ENCODE measurements at regions not wholly inside any gene's neighbourhood (a gene's known extent, or its start where the extent isn't known, plus 50 kb on each side); places are given as distances from the start of the nearest gene placed in this dataset.
A peak's percentile ranks its signal among the peaks of the same experiment; 100 is the strongest.
"Not testable (repeated sequence)": the region's sequence is repeated elsewhere in the genome, so short reads cannot be mapped to it uniquely, and the experiment has no call there.

- not testable (repeated sequence) for H3K27ac ChIP-seq (ENCODE audit: low read length); H3K9ac ChIP-seq (ENCODE audit: low read length); H3K4me1 ChIP-seq (ENCODE audit: control insufficient read depth, low read depth, low read length); H3K36me3 ChIP-seq (ENCODE audit: control insufficient read depth, low read depth, low read length); H3K9me3 ChIP-seq (ENCODE audit: control insufficient read depth, low read depth, low read length); H3K27me3 ChIP-seq (ENCODE audit: control insufficient read depth, insufficient read depth, low read length)
- H3K4me3 ChIP-seq (ENCODE audit: low read length) = peak overlapping the region; percentile 51
Observed at GRCh38 chr3:27821609-27822008, 99.5 kb upstream of the EOMES start.

DNA sequence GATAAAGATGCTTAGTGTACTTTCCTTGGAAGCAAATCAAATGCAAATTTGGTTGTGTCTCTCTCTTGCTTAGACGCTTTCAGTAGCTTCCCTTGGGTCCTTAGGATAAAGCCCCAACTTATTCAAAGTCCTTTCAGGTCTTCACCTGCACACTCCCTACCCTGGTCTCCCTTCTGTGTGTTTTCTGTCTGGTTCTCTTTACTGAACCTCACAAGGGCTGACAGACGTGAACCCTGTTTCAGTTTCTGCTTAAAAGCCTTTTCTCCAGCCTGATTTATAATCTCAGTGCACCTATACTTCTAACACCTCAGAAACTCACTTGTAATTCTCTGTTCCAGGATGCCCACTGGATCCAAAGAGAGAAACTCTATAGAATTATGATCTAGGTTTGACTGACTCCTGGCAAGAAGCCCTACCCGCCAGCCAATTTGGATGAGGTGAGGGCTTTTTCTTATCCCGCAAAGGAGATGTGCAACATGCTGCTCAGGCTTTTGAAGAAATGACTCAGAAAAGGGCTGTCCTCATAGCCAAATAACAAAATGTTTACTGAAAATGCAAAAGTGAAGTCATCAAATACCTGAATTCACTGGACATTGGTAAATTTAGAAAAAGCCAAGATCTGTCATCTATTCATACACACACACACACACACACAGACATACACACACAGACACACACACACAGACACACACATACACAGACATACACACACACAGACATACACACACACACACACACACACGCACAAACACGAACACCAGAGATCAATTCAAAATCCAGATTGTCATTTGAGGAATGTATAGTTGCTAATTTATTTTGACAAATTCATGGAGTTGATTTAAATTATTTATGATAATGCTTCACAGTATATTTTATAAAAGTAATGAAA lies 102.4 kb upstream of the EOMES start:
- Histone ChIP-seq H3K27ac (ENCODE audit: low read length) (no peak overlapping the region), H3K9ac (ENCODE audit: low read length) (no peak overlapping the region), H3K4me1 (ENCODE audit: control insufficient read depth, low read depth, low read length) (peaks cover 6% of the 10 kb centered on the region), H3K27me3 (ENCODE audit: control insufficient read depth, insufficient read depth, low read length) (peaks cover 6% of the 10 kb centered on the region), H3K36me3 (ENCODE audit: control insufficient read depth, low read depth, low read length) (peaks cover 3% of the 10 kb centered on the region), H3K4me3 (ENCODE audit: low read length) (no peak overlapping the region), H3K9me3 (ENCODE audit: control insufficient read depth, low read depth, low read length) (no peaks in the 10 kb centered on the region)

DNA sequence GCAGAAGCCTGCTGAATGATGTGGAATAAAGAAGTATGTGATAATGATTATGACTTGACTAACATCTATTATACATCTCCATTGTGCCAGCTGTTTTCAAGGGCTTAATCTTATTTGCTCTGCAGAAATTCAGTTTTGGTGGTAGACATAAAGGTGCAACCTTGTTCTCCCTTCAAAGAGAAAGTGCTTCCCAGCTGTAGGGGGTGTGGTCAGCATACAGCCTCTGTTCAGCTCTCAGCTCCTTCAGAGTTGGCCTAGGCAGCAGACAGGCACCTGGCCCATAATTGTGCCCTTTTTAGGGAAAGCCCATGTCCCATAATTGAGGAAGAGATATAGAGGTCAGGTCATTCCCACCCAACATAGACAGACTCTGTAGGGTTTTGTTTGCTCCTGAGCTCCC lies 104.3 kb upstream of the EOMES start:
- Histone ChIP-seq H3K9ac (ENCODE audit: low read length) (no peak overlapping the region), H3K27ac (ENCODE audit: low read length) (no peak overlapping the region), H3K9me3 (ENCODE audit: control insufficient read depth, low read depth, low read length) (no peaks in the 10 kb centered on the region), H3K4me1 (ENCODE audit: control insufficient read depth, low read depth, low read length) (peaks cover 6% of the 10 kb centered on the region), H3K4me3 (ENCODE audit: low read length) (no peak overlapping the region), H3K36me3 (ENCODE audit: control insufficient read depth, low read depth, low read length) (peaks cover 3% of the 10 kb centered on the region), H3K27me3 (ENCODE audit: control insufficient read depth, insufficient read depth, low read length) (peaks cover 6% of the 10 kb centered on the region)

DNA sequence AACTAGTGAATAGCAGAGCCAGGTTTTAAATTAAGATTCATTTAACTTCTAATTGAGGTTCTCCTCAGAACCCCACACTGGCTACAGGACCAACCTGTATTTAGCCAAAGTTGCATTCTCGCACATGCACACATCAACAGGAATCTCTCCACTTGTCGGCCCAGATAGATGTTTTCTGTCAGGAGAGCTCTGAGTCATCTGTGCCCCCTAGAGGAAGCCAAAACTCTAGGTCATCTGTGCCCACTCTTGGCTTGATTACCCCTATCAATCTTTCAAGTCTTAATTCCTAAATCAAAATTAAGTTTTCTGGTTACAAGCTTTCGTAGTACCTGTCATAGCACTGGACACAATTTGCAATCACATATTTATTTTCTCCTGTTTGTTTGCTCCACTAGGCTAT lies 104.9 kb upstream of the EOMES start:
- no peaks in the 10 kb centered on the region for H3K9me3 ChIP-seq (ENCODE audit: control insufficient read depth, low read depth, low read length)
- H3K27ac ChIP-seq (ENCODE audit: low read length) = no peak overlapping the region
- H3K9ac ChIP-seq (ENCODE audit: low read length) = no peak overlapping the region

GRCh38 chr3:27840807-27841594 lies 118.9 kb upstream of the EOMES start:
- H3K9me3 ChIP-seq (ENCODE audit: control insufficient read depth, low read depth, low read length) = no peaks in the 10 kb centered on the region
- H3K27ac ChIP-seq (ENCODE audit: low read length) = no peak overlapping the region
- no peaks in the 10 kb centered on the region for H3K4me1 ChIP-seq (ENCODE audit: control insufficient read depth, low read depth, low read length)
- no peaks in the 10 kb centered on the region for H3K27me3 ChIP-seq (ENCODE audit: control insufficient read depth, insufficient read depth, low read length)
- H3K4me3 ChIP-seq (ENCODE audit: low read length) = no peak overlapping the region
- no peaks in the 10 kb centered on the region for H3K36me3 ChIP-seq (ENCODE audit: control insufficient read depth, low read depth, low read length)
- H3K9ac ChIP-seq (ENCODE audit: low read length) = no peak overlapping the region

More for the DNA sequence above, 104.9 kb upstream of the EOMES start:
- Histone ChIP-seq H3K4me3 (ENCODE audit: low read length) (no peak overlapping the region), H3K4me1 (ENCODE audit: control insufficient read depth, low read depth, low read length) (peaks cover 6% of the 10 kb centered on the region), H3K36me3 (ENCODE audit: control insufficient read depth, low read depth, low read length) (peaks cover 3% of the 10 kb centered on the region), H3K27me3 (ENCODE audit: control insufficient read depth, insufficient read depth, low read length) (peaks cover 6% of the 10 kb centered on the region)

- Histone ChIP-seq H3K9me3 (ENCODE audit: control insufficient read depth, low read depth, low read length) (no peaks in the 10 kb centered on the region), H3K4me3 (ENCODE audit: low read length) (no peak overlapping the region), H3K36me3 (ENCODE audit: control insufficient read depth, low read depth, low read length) (no peaks in the 10 kb centered on the region), H3K27ac (ENCODE audit: low read length) (no peak overlapping the region), H3K9ac (ENCODE audit: low read length) (no peak overlapping the region), H3K27me3 (ENCODE audit: control insufficient read depth, insufficient read depth, low read length) (no peaks in the 10 kb centered on the region), H3K4me1 (ENCODE audit: control insufficient read depth, low read depth, low read length) (no peaks in the 10 kb centered on the region)
Observed at GRCh38 chr3:27844052-27844675, 122.0 kb upstream of the EOMES start.

GRCh38 chr3:27847697-27848096 lies 125.6 kb upstream of the EOMES start:
- Histone ChIP-seq H3K36me3 (ENCODE audit: control insufficient read depth, low read depth, low read length) (no peaks in the 10 kb centered on the region), H3K27me3 (ENCODE audit: control insufficient read depth, insufficient read depth, low read length) (no peaks in the 10 kb centered on the region), H3K9ac (ENCODE audit: low read length) (no peak overlapping the region), H3K27ac (ENCODE audit: low read length) (no peak overlapping the region), H3K9me3 (ENCODE audit: control insufficient read depth, low read depth, low read length) (peaks cover 10% of the 10 kb centered on the region), H3K4me3 (ENCODE audit: low read length) (no peak overlapping the region), H3K4me1 (ENCODE audit: control insufficient read depth, low read depth, low read length) (no peaks in the 10 kb centered on the region)

DNA sequence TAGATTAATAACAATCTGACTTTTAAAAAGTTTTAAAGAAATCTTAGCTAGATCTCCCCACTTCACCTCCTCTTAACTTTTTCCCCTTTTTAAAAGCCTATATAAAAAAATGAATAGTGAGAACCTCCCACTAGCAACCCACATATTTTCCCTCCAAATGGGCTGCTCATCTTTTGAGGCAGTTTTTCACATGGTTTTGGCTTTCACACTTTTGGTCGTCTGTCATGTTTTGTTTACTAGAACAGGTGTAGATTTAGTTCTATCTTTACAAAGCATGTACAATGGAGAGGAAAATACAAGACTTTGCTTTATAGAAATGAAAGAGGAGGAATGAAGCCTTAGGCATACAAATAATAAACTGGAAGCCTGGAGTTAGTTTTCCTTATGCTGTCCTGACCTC lies 126.7 kb upstream of the EOMES start:
- peaks cover 10% of the 10 kb centered on the region for H3K9me3 ChIP-seq (ENCODE audit: control insufficient read depth, low read depth, low read length)
- no peak overlapping the region for H3K4me3 ChIP-seq (ENCODE audit: low read length)
- no peaks in the 10 kb centered on the region for H3K4me1 ChIP-seq (ENCODE audit: control insufficient read depth, low read depth, low read length)
- no peaks in the 10 kb centered on the region for H3K27me3 ChIP-seq (ENCODE audit: control insufficient read depth, insufficient read depth, low read length)
- no peak overlapping the region for H3K9ac ChIP-seq (ENCODE audit: low read length)
- no peak overlapping the region for H3K27ac ChIP-seq (ENCODE audit: low read length)
- H3K36me3 ChIP-seq (ENCODE audit: control insufficient read depth, low read depth, low read length) = no peaks in the 10 kb centered on the region

DNA sequence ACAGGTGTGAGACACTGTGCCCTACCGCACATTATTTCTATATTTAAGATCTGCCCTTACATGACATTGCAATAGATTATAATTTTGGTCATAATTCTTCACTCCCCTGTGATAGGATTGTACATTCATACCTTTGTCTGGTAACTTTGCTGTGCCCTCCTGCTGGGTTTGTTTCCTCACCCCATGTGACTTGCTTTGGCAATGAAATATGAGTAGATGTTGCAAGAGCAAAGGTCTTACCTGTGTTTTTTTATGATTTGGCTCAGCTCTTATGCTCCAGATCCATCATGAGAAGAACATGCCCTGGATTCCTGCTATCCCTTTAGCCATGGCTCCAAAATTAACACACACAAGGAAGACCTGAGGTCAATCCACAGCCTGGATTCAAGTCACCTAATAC lies 137.7 kb upstream of the EOMES start:
- Histone ChIP-seq H3K27me3 (ENCODE audit: control insufficient read depth, insufficient read depth, low read length) (no peaks in the 10 kb centered on the region), H3K9ac (ENCODE audit: low read length) (no peak overlapping the region), H3K4me1 (ENCODE audit: control insufficient read depth, low read depth, low read length) (no peaks in the 10 kb centered on the region), H3K4me3 (ENCODE audit: low read length) (no peak overlapping the region), H3K9me3 (ENCODE audit: control insufficient read depth, low read depth, low read length) (no peaks in the 10 kb centered on the region), H3K36me3 (ENCODE audit: control insufficient read depth, low read depth, low read length) (no peaks in the 10 kb centered on the region), H3K27ac (ENCODE audit: low read length) (no peak overlapping the region)

GRCh38 chr3:27861046-27862036 lies 139.2 kb upstream of the EOMES start:
- Histone ChIP-seq H3K9ac (ENCODE audit: low read length) (no peak overlapping the region), H3K4me3 (ENCODE audit: low read length) (no peak overlapping the region), H3K27ac (ENCODE audit: low read length) (no peak overlapping the region), H3K27me3 (ENCODE audit: control insufficient read depth, insufficient read depth, low read length) (no peaks in the 10 kb centered on the region), H3K9me3 (ENCODE audit: control insufficient read depth, low read depth, low read length) (no peaks in the 10 kb centered on the region), H3K4me1 (ENCODE audit: control insufficient read depth, low read depth, low read length) (no peaks in the 10 kb centered on the region), H3K36me3 (ENCODE audit: control insufficient read depth, low read depth, low read length) (no peaks in the 10 kb centered on the region)

- H3K4me3 ChIP-seq (ENCODE audit: low read length) = no peak overlapping the region
Observed at GRCh38 chr3:27865731-27866130, 143.6 kb upstream of the EOMES start.

More at GRCh38 chr3:27865731-27866130, 143.6 kb upstream of the EOMES start:
- Histone ChIP-seq H3K9me3 (ENCODE audit: control insufficient read depth, low read depth, low read length) (no peaks in the 10 kb centered on the region), H3K9ac (ENCODE audit: low read length) (no peak overlapping the region), H3K36me3 (ENCODE audit: control insufficient read depth, low read depth, low read length) (no peaks in the 10 kb centered on the region), H3K27me3 (ENCODE audit: control insufficient read depth, insufficient read depth, low read length) (no peaks in the 10 kb centered on the region), H3K4me1 (ENCODE audit: control insufficient read depth, low read depth, low read length) (no peaks in the 10 kb centered on the region), H3K27ac (ENCODE audit: low read length) (no peak overlapping the region)

Measured in iPS-18a (cell line).